Gastroesophageal sphincter (tissue), 3 donors: ENCODE measurements at regions not wholly inside any gene's neighbourhood (a gene's known extent, or its start where the extent isn't known, plus 50 kb on each side); places are given as distances from the start of the nearest gene placed in this dataset.

ENCODE experiments used
- POLR2AphosphoS5 ChIP-seq: sonication (generic); formaldehyde crosslinking; IDR thresholded peaks from one replicate; pipeline ENCODE4 v1.6.1; 2017; ENCODE audit warnings: antibody characterized with exemption
- TF ChIP-seq, protein P1 (sequence below), 4 experiments: fragments of 200-600 bp in 2 of 4; fragments of 450-650 bp in 2 of 4; sonication (generic) in 1 of 4; IDR thresholded peaks; one replicate each; pipeline ENCODE4 v1.5.1; 2017 to 2019; ENCODE audit warnings: antibody characterized with exemption in 4 of 4, mild to moderate bottlenecking in 2 of 4, moderate library complexity in 2 of 4

DNA sequence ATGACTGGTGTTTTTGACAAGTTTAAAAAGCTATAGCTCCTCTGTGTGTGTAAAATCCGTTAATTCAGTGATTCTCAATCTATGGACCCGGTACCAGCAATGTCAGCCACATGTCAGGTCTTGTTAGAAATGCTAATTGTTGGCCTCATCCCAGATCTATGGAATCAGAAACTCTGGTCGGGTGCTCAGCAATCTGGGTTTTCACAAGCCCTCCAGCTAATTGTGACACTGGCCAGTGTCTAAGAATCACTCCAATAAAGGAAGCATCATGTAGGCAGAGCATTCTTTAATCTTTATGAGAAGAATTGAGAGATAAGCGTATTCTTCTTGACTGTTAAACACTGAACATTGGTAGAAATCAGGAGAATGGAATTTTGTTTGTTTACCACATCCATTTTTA, 1498.2 kb upstream of the TENM3 start:
- TF ChIP-seq, protein P1, sequence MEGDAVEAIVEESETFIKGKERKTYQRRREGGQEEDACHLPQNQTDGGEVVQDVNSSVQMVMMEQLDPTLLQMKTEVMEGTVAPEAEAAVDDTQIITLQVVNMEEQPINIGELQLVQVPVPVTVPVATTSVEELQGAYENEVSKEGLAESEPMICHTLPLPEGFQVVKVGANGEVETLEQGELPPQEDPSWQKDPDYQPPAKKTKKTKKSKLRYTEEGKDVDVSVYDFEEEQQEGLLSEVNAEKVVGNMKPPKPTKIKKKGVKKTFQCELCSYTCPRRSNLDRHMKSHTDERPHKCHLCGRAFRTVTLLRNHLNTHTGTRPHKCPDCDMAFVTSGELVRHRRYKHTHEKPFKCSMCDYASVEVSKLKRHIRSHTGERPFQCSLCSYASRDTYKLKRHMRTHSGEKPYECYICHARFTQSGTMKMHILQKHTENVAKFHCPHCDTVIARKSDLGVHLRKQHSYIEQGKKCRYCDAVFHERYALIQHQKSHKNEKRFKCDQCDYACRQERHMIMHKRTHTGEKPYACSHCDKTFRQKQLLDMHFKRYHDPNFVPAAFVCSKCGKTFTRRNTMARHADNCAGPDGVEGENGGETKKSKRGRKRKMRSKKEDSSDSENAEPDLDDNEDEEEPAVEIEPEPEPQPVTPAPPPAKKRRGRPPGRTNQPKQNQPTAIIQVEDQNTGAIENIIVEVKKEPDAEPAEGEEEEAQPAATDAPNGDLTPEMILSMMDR (IDR thresholded peaks at IDR 0.05): no peak
- no peak for TF ChIP-seq POLR2AphosphoS5
